ENCODE measurements at regions not wholly inside any gene's neighbourhood (a gene's known extent, or its start where the extent isn't known, plus 50 kb on each side); places are given as distances from the start of the nearest gene placed in this dataset.
"Not testable (repeated sequence)": the region's sequence is repeated elsewhere in the genome, so short reads cannot be mapped to it uniquely, and the experiment has no call there.

GRCh38 chr4:127364397-127364796 is 268.4 kb upstream of the INTU start:
- H3K4me1 Mint-ChIP-seq: peaks cover 4% of the 10 kb centered on the region
- peaks cover 4% of the 10 kb centered on the region for H3K9me3 Mint-ChIP-seq
- H3K36me3 Mint-ChIP-seq (ENCODE audit: low read depth): peaks cover 2% of the 10 kb centered on the region
- no peak overlapping the region for H3K27ac Mint-ChIP-seq (ENCODE audit: unreplicated experiment)
- TF ChIP-seq CTCF (conservative IDR thresholded peaks at IDR 0.05): no peak
- H3K27me3 Mint-ChIP-seq (ENCODE audit: low read depth): no peaks in the 10 kb centered on the region
- no peak for DNase-seq (ENCODE audit: low read depth, low spot score)
- H3K4me3 Mint-ChIP-seq: no peak overlapping the region

GRCh38 chr4:127364911-127365310 is 267.8 kb upstream of the INTU start:
- Mint-ChIP-seq H3K36me3 (ENCODE audit: low read depth) (peaks cover 2% of the 10 kb centered on the region), H3K27ac (ENCODE audit: unreplicated experiment) (no peak overlapping the region), H3K9me3 (peaks cover 4% of the 10 kb centered on the region), H3K27me3 (ENCODE audit: low read depth) (no peaks in the 10 kb centered on the region), H3K4me1 (peaks cover 4% of the 10 kb centered on the region), H3K4me3 (no peak overlapping the region)
- no peak for TF ChIP-seq CTCF (conservative IDR thresholded peaks at IDR 0.05)
- DNase-seq (ENCODE audit: low read depth, low spot score): no peak

GRCh38 chr4:127370604-127371003 is 262.2 kb upstream of the INTU start:
- no peak overlapping the region for H3K4me3 Mint-ChIP-seq
- TF ChIP-seq CTCF (conservative IDR thresholded peaks at IDR 0.05): no peak
- H3K36me3 Mint-ChIP-seq (ENCODE audit: low read depth): no peaks in the 10 kb centered on the region
- H3K9me3 Mint-ChIP-seq: no peaks in the 10 kb centered on the region
- peaks cover 4% of the 10 kb centered on the region for H3K4me1 Mint-ChIP-seq
- no peak overlapping the region for H3K27ac Mint-ChIP-seq (ENCODE audit: unreplicated experiment)
- no peak for DNase-seq (ENCODE audit: low read depth, low spot score)
- no peaks in the 10 kb centered on the region for H3K27me3 Mint-ChIP-seq (ENCODE audit: low read depth)

- no peak for TF ChIP-seq CTCF (conservative IDR thresholded peaks at IDR 0.05)
- Mint-ChIP-seq H3K4me3 (no peak overlapping the region), H3K27me3 (ENCODE audit: low read depth) (no peaks in the 10 kb centered on the region), H3K9me3 (peaks cover 6% of the 10 kb centered on the region), H3K36me3 (ENCODE audit: low read depth) (peaks cover 6% of the 10 kb centered on the region), H3K4me1 (no peaks in the 10 kb centered on the region), H3K27ac (ENCODE audit: unreplicated experiment) (no peak overlapping the region)
- no peak for DNase-seq (ENCODE audit: low read depth, low spot score)
Observed at GRCh38 chr4:127379499-127379898, 253.3 kb upstream of the INTU start.

GRCh38 chr4:127379948-127380347 is 252.8 kb upstream of the INTU start:
- not testable (repeated sequence) for H3K27me3 Mint-ChIP-seq (ENCODE audit: low read depth); H3K4me3 Mint-ChIP-seq; H3K4me1 Mint-ChIP-seq; H3K9me3 Mint-ChIP-seq; H3K36me3 Mint-ChIP-seq (ENCODE audit: low read depth); H3K27ac Mint-ChIP-seq (ENCODE audit: unreplicated experiment); DNase-seq (ENCODE audit: low read depth, low spot score)

GRCh38 chr4:127383666-127384065 is 249.1 kb upstream of the INTU start:
- no peak for DNase-seq (ENCODE audit: low read depth, low spot score)
- no peaks in the 10 kb centered on the region for H3K27me3 Mint-ChIP-seq (ENCODE audit: low read depth)
- H3K4me3 Mint-ChIP-seq: no peak overlapping the region
- H3K27ac Mint-ChIP-seq (ENCODE audit: unreplicated experiment): no peak overlapping the region
- peaks cover 6% of the 10 kb centered on the region for H3K36me3 Mint-ChIP-seq (ENCODE audit: low read depth)
- TF ChIP-seq CTCF (conservative IDR thresholded peaks at IDR 0.05): no peak
- no peaks in the 10 kb centered on the region for H3K4me1 Mint-ChIP-seq
- H3K9me3 Mint-ChIP-seq: peaks cover 6% of the 10 kb centered on the region

All from neural crest cell (in vitro differentiated cells).